Lower leg skin (tissue), 3 donors: ENCODE measurements at regions not wholly inside any gene's neighbourhood (a gene's known extent, or its start where the extent isn't known, plus 50 kb on each side); places are given as distances from the start of the nearest gene placed in this dataset.

Experiments used
- POLR2A ChIP-seq, 2 donors: fragments of 450-650 bp; IDR thresholded peaks; one replicate each; pipeline ENCODE4 v1.6.1; 2016 to 2017; ENCODE audit warnings: antibody characterized with exemption in 2 of 2, mild to moderate bottlenecking in 1 of 2, moderate library complexity in 1 of 2
- TF ChIP-seq, protein P1 (sequence below), 3 donors: fragments of 450-650 bp; IDR thresholded peaks; one replicate each; pipeline ENCODE4 v1.5.1; 2016; ENCODE audit warnings: antibody characterized with exemption in 3 of 3, mild to moderate bottlenecking in 3 of 3, moderate library complexity in 2 of 3

DNA sequence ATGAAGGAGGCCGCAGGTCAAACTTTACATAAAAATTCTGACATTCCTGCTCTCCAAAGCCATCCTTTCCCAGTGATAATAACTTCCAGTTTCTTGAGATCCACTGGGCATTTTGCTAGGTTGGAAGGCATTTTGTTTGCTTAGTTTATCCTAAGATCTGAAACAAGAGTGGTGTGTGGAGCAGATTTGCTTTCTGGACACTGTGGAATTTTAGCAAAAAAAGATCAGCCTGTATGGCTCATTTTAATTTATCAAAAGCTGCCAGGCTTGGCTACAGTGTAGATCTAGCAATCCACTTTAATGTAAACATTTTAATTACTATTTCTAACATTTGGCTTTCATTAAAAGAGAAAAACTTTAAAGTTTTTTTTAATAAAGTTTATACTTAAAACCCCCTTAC lies 124.8 kb downstream of the SAMD9 start:
- TF ChIP-seq, protein P1, sequence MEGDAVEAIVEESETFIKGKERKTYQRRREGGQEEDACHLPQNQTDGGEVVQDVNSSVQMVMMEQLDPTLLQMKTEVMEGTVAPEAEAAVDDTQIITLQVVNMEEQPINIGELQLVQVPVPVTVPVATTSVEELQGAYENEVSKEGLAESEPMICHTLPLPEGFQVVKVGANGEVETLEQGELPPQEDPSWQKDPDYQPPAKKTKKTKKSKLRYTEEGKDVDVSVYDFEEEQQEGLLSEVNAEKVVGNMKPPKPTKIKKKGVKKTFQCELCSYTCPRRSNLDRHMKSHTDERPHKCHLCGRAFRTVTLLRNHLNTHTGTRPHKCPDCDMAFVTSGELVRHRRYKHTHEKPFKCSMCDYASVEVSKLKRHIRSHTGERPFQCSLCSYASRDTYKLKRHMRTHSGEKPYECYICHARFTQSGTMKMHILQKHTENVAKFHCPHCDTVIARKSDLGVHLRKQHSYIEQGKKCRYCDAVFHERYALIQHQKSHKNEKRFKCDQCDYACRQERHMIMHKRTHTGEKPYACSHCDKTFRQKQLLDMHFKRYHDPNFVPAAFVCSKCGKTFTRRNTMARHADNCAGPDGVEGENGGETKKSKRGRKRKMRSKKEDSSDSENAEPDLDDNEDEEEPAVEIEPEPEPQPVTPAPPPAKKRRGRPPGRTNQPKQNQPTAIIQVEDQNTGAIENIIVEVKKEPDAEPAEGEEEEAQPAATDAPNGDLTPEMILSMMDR (IDR thresholded peaks at IDR 0.05): no peak
- no peak for TF ChIP-seq POLR2A (IDR thresholded peaks at IDR 0.05)
